ENCODE measurements at regions not wholly inside any gene's neighbourhood (a gene's known extent, or its start where the extent isn't known, plus 50 kb on each side); places are given as distances from the start of the nearest gene placed in this dataset.

DNA sequence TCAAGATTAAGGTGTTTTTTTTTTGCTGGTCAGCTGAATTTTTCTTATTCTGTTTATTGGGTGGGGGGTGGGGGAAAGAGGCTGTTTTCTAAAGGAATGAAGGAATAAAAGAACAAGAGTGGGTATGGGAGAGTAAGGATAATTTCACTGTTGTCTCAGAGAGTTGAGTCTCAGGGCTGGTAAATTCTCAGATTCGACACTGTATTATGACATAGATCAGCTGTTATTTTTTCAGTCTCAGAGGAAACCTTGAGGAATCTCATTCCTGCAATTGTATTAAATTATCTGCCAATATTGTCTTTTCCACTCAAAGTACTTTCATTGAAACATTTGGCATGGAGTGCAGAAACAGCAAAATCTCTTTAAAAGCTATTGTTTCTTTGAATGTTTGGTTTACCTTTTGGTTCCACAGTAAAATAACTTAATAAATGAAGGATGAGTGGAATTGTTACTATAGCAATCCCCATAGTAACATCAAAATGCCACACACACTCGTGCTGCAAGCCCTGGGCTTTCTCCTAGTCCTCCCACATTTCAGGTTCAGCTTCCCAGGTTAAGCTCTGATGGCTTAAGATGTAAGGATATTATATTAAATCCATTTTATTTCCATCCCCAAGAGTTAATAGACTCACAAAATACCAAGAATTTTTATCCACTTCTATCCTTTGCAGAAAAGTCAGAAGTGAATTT lies 478.7 kb upstream of the TCF4 start:
- intact Hi-C loops (cut with micrococcal nuclease) (no loop called here), in situ Hi-C loops (cut with MboI) (no loop called here)
- ChIA-PET POLR2A (no interaction called here), CTCF (ENCODE audit: low intra/inter-chr PET ratio) (no interaction called here)
- no peaks in the 10 kb centered on the region for H3K79me2 ChIP-seq (ENCODE audit: control insufficient read depth, insufficient read depth, low read length)
- H4K20me1 ChIP-seq (replicated peaks; ENCODE audit: control insufficient read depth, insufficient read depth, low read length): no peaks in the 10 kb centered on the region
- no peaks in the 10 kb centered on the region for H3K27me3 ChIP-seq (ENCODE audit: control insufficient read depth in 2 of 2, insufficient read depth in 2 of 2, low read length in 2 of 2)
- WGBS (ENCODE audit: insufficient coverage, low coverage, missing lambda C conversion rate): 0% methylated on average over 2 of the region's 2 CpGs
- no peak for FAIRE-seq
- no peaks in the 10 kb centered on the region for H3K9me3 ChIP-seq (replicated peaks; ENCODE audit: control insufficient read depth, insufficient read depth, low read depth, low read length)
- no TSS peak for BruUV-seq (replicated peaks)
- no peak for DNase-seq (ENCODE audit: extremely low read depth in 1 of 4, low spot score in 3 of 4)
- no peak overlapping the region for H2AFZ ChIP-seq (ENCODE audit: low read depth, low read length)
- H3K9me1 ChIP-seq (ENCODE audit: control insufficient read depth, insufficient read depth, low read length): no peaks in the 10 kb centered on the region
- no peaks in the 10 kb centered on the region for H3K4me1 ChIP-seq (replicated peaks in 1 of 2; ENCODE audit: control insufficient read depth in 2 of 2, insufficient read depth in 2 of 2, low read length in 2 of 2)
- H3K36me3 ChIP-seq (ENCODE audit: control insufficient read depth, insufficient read depth, low read length): no peaks in the 10 kb centered on the region
- no peak overlapping the region for H3K4me3 ChIP-seq
- H3K4me2 ChIP-seq (ENCODE audit: insufficient read depth, low read length): no peak overlapping the region
- H3K27ac ChIP-seq (ENCODE audit: extremely low read depth, low read depth, low read length): no peak overlapping the region
- ATAC-seq: no peak
- no peak overlapping the region for H3K9ac ChIP-seq (ENCODE audit: insufficient read depth in 1 of 2, low read depth in 2 of 2, low read length in 2 of 2)
- TF ChIP-seq, protein P1, sequence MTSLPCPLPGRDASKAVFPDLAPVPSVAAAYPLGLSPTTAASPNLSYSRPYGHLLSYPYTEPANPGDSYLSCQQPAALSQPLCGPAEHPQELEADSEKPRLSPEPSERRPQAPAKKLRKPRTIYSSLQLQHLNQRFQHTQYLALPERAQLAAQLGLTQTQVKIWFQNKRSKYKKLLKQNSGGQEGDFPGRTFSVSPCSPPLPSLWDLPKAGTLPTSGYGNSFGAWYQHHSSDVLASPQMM (CRISPR knock-in tag; IDR thresholded peaks at IDR 0.05): no peak
- TF ChIP-seq, protein P2, sequence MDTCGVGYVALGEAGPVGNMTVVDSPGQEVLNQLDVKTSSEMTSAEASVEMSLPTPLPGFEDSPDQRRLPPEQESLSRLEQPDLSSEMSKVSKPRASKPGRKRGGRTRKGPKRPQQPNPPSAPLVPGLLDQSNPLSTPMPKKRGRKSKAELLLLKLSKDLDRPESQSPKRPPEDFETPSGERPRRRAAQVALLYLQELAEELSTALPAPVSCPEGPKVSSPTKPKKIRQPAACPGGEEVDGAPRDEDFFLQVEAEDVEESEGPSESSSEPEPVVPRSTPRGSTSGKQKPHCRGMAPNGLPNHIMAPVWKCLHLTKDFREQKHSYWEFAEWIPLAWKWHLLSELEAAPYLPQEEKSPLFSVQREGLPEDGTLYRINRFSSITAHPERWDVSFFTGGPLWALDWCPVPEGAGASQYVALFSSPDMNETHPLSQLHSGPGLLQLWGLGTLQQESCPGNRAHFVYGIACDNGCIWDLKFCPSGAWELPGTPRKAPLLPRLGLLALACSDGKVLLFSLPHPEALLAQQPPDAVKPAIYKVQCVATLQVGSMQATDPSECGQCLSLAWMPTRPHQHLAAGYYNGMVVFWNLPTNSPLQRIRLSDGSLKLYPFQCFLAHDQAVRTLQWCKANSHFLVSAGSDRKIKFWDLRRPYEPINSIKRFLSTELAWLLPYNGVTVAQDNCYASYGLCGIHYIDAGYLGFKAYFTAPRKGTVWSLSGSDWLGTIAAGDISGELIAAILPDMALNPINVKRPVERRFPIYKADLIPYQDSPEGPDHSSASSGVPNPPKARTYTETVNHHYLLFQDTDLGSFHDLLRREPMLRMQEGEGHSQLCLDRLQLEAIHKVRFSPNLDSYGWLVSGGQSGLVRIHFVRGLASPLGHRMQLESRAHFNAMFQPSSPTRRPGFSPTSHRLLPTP (IDR thresholded peaks at IDR 0.05; ENCODE audit: borderline replicate concordance, extremely low read depth, insufficient read length): no peak
- TF ChIP-seq, protein P3, sequence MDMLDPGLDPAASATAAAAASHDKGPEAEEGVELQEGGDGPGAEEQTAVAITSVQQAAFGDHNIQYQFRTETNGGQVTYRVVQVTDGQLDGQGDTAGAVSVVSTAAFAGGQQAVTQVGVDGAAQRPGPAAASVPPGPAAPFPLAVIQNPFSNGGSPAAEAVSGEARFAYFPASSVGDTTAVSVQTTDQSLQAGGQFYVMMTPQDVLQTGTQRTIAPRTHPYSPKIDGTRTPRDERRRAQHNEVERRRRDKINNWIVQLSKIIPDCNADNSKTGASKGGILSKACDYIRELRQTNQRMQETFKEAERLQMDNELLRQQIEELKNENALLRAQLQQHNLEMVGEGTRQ (CRISPR knock-in tag; IDR thresholded peaks at IDR 0.05): no peak
- TF ChIP-seq ADNP (tag; IDR thresholded peaks at IDR 0.05): no peak
- TF ChIP-seq, protein P4, sequence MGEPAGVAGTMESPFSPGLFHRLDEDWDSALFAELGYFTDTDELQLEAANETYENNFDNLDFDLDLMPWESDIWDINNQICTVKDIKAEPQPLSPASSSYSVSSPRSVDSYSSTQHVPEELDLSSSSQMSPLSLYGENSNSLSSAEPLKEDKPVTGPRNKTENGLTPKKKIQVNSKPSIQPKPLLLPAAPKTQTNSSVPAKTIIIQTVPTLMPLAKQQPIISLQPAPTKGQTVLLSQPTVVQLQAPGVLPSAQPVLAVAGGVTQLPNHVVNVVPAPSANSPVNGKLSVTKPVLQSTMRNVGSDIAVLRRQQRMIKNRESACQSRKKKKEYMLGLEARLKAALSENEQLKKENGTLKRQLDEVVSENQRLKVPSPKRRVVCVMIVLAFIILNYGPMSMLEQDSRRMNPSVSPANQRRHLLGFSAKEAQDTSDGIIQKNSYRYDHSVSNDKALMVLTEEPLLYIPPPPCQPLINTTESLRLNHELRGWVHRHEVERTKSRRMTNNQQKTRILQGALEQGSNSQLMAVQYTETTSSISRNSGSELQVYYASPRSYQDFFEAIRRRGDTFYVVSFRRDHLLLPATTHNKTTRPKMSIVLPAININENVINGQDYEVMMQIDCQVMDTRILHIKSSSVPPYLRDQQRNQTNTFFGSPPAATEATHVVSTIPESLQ (CRISPR knock-in tag; IDR thresholded peaks at IDR 0.05): no peak
- no peak for TF ChIP-seq GTF2A2 (tag; IDR thresholded peaks at IDR 0.05)
- no peak for TF ChIP-seq NR2C1 (IDR thresholded peaks at IDR 0.05)
- no peak for TF ChIP-seq NR2C1 (tag; IDR thresholded peaks at IDR 0.05)
- TF ChIP-seq, protein P5, sequence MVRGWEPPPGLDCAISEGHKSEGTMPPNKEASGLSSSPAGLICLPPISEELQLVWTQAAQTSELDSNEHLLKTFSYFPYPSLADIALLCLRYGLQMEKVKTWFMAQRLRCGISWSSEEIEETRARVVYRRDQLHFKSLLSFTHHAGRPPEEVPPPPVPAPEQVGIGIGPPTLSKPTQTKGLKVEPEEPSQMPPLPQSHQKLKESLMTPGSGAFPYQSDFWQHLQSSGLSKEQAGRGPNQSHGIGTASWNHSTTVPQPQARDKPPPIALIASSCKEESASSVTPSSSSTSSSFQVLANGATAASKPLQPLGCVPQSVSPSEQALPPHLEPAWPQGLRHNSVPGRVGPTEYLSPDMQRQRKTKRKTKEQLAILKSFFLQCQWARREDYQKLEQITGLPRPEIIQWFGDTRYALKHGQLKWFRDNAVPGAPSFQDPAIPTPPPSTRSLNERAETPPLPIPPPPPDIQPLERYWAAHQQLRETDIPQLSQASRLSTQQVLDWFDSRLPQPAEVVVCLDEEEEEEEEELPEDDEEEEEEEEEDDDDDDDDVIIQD (CRISPR knock-in tag; IDR thresholded peaks at IDR 0.05): no peak
- no peak for TF ChIP-seq NFE2L1 (tag; IDR thresholded peaks at IDR 0.05; ENCODE audit: borderline replicate concordance, low read depth)
- no peak for TF ChIP-seq CSDE1 (IDR thresholded peaks at IDR 0.05)
- no peak for TF ChIP-seq STAT5A (IDR thresholded peaks at IDR 0.05; ENCODE audit: borderline replicate concordance, low read length)
- no peak for TF ChIP-seq MCM5 (IDR thresholded peaks at IDR 0.05; ENCODE audit: low read depth)
